Tibial nerve (tissue), 4 donors: ENCODE measurements at regions not wholly inside any gene's neighbourhood (a gene's known extent, or its start where the extent isn't known, plus 50 kb on each side); places are given as distances from the start of the nearest gene placed in this dataset.

Source experiments
- DNase-seq, 2 donors: peaks; one replicate each; pipeline ENCODE4 v3.0.0-alpha.2; 2019; ENCODE audit warnings: low spot score in 2 of 2
- H3K27ac ChIP-seq, 4 donors: fragments of 200-600 bp; sonication (generic) in 3 of 4; one replicate each; pipeline ENCODE4 v1.5.1; 2017 to 2019; ENCODE audit warnings: mild to moderate bottlenecking in 1 of 4
- H3K27me3 ChIP-seq, 2 donors: fragments of 200-600 bp; sonication (generic) in 1 of 2; one replicate each; pipeline versions ENCODE4 v1.5.1 to v1.6.0; 2017 to 2019
- H3K36me3 ChIP-seq, 3 donors: fragments of 200-600 bp; sonication (generic); one replicate each; pipeline ENCODE4 v1.5.1; 2018 to 2019
- H3K4me1 ChIP-seq, 4 donors: fragments of 200-600 bp; sonication (generic) in 3 of 4; one replicate each; pipeline ENCODE4 v1.5.1; 2017 to 2019
- H3K4me3 ChIP-seq, 4 donors: fragments of 200-600 bp; sonication (generic) in 3 of 4; one replicate each; pipeline ENCODE4 v1.5.1; 2017 to 2019; ENCODE audit warnings: mild to moderate bottlenecking in 1 of 4, moderate library complexity in 1 of 4
- H3K9me3 ChIP-seq, 4 donors: fragments of 200-600 bp; sonication (generic) in 3 of 4; one replicate each; pipeline ENCODE4 v1.5.1; 2017 to 2019
- EP300 ChIP-seq, 2 donors: sonication (generic); formaldehyde crosslinking; IDR thresholded peaks; one replicate each; pipeline ENCODE4 v1.6.1; 2017; ENCODE audit warnings: antibody characterized with exemption in 2 of 2, mild to moderate bottlenecking in 1 of 2
- POLR2A ChIP-seq, 2 donors: fragments of 450-650 bp; IDR thresholded peaks; one replicate each; pipeline ENCODE4 v1.6.1; 2017; ENCODE audit warnings: antibody characterized with exemption in 2 of 2, mild to moderate bottlenecking in 2 of 2, moderate library complexity in 2 of 2
- WGBS, 2 donors: methylation state at CpG; one replicate each; pipeline ENCODE4 v1.1.5; 2018; 5-methylcytosine and 5-hydroxymethylcytosine counted together
- TF ChIP-seq, protein P1 (sequence below), 5 experiments: fragments of 200-600 bp in 3 of 5; fragments of 450-650 bp in 2 of 5; sonication (generic) in 3 of 5; IDR thresholded peaks; one replicate each; pipeline ENCODE4 v1.5.1; 2016 to 2019; ENCODE audit warnings: antibody characterized with exemption in 5 of 5, mild to moderate bottlenecking in 3 of 5, moderate library complexity in 2 of 5

DNA sequence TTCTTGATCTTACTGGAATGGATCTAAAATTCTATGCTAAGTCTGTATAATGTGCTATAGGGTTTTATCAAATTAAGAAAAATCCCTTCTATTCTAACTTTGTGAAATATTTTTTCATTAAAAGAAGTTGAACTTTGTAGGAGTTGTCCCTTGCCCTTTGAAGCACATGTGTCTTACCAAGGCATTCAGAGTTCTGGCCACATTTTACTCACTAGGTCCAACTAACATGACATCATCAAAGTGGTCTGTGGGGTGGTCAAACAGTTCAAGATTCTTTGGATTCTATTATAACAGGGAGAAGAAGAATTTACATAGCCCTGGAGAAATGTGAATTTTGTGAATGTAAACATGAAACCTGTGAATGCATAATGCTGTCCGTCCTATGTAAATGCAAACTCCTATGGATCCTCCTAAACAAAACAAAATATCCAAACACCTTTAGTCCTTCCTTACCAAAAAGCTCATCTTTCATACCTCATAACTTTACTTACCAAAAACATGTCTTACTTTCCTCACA lies 88.7 kb downstream of the EBNA1BP2 start:
- Histone ChIP-seq H3K27me3 (no peaks in the 10 kb centered on the region), H3K9me3 (no peaks in the 10 kb centered on the region), H3K4me3 (no peak overlapping the region), H3K36me3 (no peaks in the 10 kb centered on the region), H3K4me1 (no peaks in the 10 kb centered on the region), H3K27ac (no peak overlapping the region)
- TF ChIP-seq POLR2A (IDR thresholded peaks at IDR 0.05) (no peak), EP300 (IDR thresholded peaks at IDR 0.05) (no peak)
- TF ChIP-seq, protein P1, sequence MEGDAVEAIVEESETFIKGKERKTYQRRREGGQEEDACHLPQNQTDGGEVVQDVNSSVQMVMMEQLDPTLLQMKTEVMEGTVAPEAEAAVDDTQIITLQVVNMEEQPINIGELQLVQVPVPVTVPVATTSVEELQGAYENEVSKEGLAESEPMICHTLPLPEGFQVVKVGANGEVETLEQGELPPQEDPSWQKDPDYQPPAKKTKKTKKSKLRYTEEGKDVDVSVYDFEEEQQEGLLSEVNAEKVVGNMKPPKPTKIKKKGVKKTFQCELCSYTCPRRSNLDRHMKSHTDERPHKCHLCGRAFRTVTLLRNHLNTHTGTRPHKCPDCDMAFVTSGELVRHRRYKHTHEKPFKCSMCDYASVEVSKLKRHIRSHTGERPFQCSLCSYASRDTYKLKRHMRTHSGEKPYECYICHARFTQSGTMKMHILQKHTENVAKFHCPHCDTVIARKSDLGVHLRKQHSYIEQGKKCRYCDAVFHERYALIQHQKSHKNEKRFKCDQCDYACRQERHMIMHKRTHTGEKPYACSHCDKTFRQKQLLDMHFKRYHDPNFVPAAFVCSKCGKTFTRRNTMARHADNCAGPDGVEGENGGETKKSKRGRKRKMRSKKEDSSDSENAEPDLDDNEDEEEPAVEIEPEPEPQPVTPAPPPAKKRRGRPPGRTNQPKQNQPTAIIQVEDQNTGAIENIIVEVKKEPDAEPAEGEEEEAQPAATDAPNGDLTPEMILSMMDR (IDR thresholded peaks at IDR 0.05) = no peak
- 73 to 79% methylated on average over 1 of the region's 1 CpG for WGBS, 2 donors
- DNase-seq = no peak

DNA sequence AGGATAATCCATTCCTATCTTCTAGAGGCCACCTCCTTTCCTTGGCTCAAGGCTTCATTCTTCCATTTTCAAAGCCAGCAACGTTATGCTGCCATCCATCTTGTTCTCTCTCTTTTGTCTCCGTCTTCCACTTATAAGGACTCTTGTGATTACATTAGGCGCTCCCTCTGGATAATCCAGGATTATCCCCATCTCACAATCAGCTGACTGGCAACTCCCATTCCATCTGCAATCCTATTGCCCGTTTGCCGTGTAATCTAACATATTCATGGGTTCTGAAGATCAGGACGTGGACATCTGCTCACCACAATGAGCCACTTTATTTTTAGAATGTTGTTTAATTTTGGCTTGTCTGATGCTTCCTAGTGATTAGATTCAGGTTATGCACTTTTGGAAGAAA lies 89.3 kb downstream of the EBNA1BP2 start:
- Histone ChIP-seq H3K27ac (no peak overlapping the region), H3K4me1 (no peaks in the 10 kb centered on the region), H3K36me3 (no peaks in the 10 kb centered on the region), H3K4me3 (no peak overlapping the region), H3K27me3 (no peaks in the 10 kb centered on the region), H3K9me3 (no peaks in the 10 kb centered on the region)
- WGBS, 2 donors = 81 to 85% methylated on average over 6 of the region's 6 CpGs
- no peak for DNase-seq
- TF ChIP-seq, protein P1 (IDR thresholded peaks at IDR 0.05) = no peak
- TF ChIP-seq EP300 (IDR thresholded peaks at IDR 0.05) = no peak
- no peak for TF ChIP-seq POLR2A (IDR thresholded peaks at IDR 0.05)

DNA sequence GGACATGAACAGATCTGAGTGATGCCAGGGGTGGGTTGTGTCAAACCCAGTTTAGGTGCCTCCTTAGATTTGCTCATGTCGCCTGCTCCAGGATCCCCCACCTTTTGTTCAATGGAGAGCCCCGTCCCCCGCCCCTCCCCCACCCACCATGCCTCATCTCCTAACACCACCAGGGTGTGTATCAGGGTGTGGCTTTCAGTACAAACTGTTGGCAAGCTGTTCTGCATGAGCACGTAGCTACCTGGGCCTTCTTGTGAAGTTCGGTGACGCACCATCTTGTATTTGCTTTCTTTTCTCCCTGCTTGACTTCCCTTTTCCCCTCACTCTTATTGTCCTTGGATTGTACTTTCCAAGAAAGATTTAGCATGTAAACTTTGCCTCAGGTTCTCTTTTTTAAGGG lies 94.8 kb downstream of the EBNA1BP2 start:
- WGBS, 2 donors = 83 to 87% methylated on average over 6 of the region's 6 CpGs
- no peak for TF ChIP-seq POLR2A (IDR thresholded peaks at IDR 0.05)
- TF ChIP-seq, protein P1 (IDR thresholded peaks at IDR 0.05) = no peak
- no peak for TF ChIP-seq EP300 (IDR thresholded peaks at IDR 0.05)
- Histone ChIP-seq H3K27ac (no peak overlapping the region), H3K4me1 (peaks cover 0 to 11% (median 0%) of the 10 kb centered on the region in 4 donors), H3K9me3 (no peaks in the 10 kb centered on the region), H3K27me3 (no peaks in the 10 kb centered on the region), H3K36me3 (no peaks in the 10 kb centered on the region), H3K4me3 (no peak overlapping the region)
- DNase-seq = no peak

DNA sequence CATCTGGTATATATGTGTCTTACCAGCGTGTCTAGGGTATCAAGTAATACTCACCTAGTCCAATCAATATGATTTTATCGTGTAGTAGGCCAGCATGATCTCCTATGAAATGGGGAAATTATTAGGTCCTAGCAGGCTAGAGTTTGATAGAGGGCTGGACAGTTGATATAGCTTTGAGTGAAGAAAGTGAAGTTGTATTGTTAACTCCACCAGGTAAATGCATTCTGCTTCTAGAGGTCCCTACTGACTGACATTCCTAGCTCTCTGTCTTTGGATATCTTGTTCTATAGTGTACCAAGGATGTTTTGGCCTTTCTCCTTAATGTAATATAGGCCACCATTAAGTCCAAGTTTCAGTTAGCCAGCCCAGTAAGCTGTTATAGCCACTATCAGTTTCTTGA lies 97.4 kb downstream of the EBNA1BP2 start:
- Histone ChIP-seq H3K9me3 (no peaks in the 10 kb centered on the region), H3K4me1 (peaks cover 0 to 19% (median under 1%) of the 10 kb centered on the region in 4 donors), H3K36me3 (no peaks in the 10 kb centered on the region), H3K27me3 (no peaks in the 10 kb centered on the region), H3K4me3 (no peak overlapping the region), H3K27ac (no peak overlapping the region)
- DNase-seq = no peak
- 89 to 92% methylated on average over 2 of the region's 2 CpGs for WGBS, 2 donors
- TF ChIP-seq, protein P1 (IDR thresholded peaks at IDR 0.05) = no peak
- TF ChIP-seq POLR2A (IDR thresholded peaks at IDR 0.05) = no peak
- no peak for TF ChIP-seq EP300 (IDR thresholded peaks at IDR 0.05)

DNA sequence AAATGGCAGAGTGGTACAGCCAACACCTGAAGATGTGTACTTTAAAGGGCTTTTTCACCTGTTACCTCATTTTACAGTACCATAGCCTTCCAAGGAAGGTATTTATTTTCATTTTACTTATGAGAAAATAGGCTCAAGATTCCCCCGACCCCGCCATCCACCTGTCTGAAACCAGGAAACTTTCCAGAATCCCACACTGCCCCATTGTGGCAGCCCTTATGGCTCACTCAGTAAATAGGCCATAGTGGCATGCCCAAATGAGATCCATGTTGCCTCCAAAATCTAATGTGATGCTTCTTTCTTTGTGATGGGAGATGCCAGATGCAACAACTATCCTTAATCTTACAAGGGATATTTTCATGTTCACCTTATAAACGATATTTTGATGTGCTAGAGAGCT lies 97.8 kb downstream of the EBNA1BP2 start:
- H3K27ac ChIP-seq = peak overlapping the region in 1 of 4 donors; percentile 15
- WGBS, 2 donors = 74 to 77% methylated on average over 3 of the region's 3 CpGs
- TF ChIP-seq POLR2A (IDR thresholded peaks at IDR 0.05) (no peak), EP300 (IDR thresholded peaks at IDR 0.05) (no peak)
- TF ChIP-seq, protein P1 (IDR thresholded peaks at IDR 0.05) = no peak
- H3K36me3 ChIP-seq = no peaks in the 10 kb centered on the region
- no peaks in the 10 kb centered on the region for H3K9me3 ChIP-seq
- H3K4me1 ChIP-seq = peaks cover 0 to 23% (median 1%) of the 10 kb centered on the region in 4 donors
- no peaks in the 10 kb centered on the region for H3K27me3 ChIP-seq
- H3K4me3 ChIP-seq = no peak overlapping the region
- no peak for DNase-seq
